ENCODE measurements at regions not wholly inside any gene's neighbourhood (a gene's known extent, or its start where the extent isn't known, plus 50 kb on each side); places are given as distances from the start of the nearest gene placed in this dataset.
A peak's percentile ranks its signal among the peaks of the same experiment; 100 is the strongest.

DNA sequence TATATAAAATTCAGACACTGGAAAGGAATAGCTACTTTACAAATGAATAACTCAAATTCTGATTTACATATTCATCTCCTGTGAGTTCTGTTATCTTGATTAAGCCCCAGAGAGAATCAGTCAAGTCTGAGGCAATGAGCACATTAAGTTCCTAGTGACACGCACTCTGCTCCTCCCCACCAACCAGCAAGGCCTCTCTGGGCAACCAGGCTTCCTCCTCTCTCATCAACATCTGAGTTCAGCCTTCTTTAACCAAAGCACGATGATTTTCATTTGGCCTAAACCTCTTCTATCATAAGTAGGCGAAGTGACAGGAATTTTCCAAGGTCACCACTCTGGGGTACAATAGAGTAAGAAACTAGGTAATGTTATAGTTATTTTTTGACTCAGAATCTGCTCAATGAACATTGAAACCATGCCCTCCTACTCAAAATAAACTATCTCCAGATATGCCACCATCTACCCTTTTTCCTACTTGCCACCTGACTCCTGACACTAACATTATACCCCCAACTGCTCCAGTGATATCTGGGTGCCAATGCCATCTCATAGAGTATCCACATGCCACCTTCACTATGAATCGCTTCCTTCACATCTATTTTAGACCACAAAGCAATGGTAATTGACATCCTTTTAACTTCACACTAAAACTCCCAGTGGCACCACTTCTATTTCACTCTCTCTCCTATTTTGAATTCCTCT is 114.8 kb downstream of the FAM76B start:
- no peak for DNase-seq
- no peak for TF ChIP-seq MAZ (IDR thresholded peaks at IDR 0.05; ENCODE audit: borderline replicate concordance, low read depth, low read length)
- no peak for TF ChIP-seq NFE2L2 (IDR thresholded peaks at IDR 0.05; ENCODE audit: low read depth, low read length)
- no peak for TF ChIP-seq CHD1 (IDR thresholded peaks at IDR 0.05; ENCODE audit: low read depth, low read length)
- TF ChIP-seq FOS (IDR thresholded peaks at IDR 0.05; ENCODE audit: low read depth, low read length): no peak
- TF ChIP-seq POLR2A (IDR thresholded peaks at IDR 0.05; ENCODE audit: low read depth, low read length): no peak
- TF ChIP-seq, protein P1, sequence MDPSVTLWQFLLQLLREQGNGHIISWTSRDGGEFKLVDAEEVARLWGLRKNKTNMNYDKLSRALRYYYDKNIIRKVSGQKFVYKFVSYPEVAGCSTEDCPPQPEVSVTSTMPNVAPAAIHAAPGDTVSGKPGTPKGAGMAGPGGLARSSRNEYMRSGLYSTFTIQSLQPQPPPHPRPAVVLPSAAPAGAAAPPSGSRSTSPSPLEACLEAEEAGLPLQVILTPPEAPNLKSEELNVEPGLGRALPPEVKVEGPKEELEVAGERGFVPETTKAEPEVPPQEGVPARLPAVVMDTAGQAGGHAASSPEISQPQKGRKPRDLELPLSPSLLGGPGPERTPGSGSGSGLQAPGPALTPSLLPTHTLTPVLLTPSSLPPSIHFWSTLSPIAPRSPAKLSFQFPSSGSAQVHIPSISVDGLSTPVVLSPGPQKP (IDR thresholded peaks at IDR 0.05; ENCODE audit: borderline replicate concordance, low read depth, low read length): no peak
- TF ChIP-seq, protein P2, sequence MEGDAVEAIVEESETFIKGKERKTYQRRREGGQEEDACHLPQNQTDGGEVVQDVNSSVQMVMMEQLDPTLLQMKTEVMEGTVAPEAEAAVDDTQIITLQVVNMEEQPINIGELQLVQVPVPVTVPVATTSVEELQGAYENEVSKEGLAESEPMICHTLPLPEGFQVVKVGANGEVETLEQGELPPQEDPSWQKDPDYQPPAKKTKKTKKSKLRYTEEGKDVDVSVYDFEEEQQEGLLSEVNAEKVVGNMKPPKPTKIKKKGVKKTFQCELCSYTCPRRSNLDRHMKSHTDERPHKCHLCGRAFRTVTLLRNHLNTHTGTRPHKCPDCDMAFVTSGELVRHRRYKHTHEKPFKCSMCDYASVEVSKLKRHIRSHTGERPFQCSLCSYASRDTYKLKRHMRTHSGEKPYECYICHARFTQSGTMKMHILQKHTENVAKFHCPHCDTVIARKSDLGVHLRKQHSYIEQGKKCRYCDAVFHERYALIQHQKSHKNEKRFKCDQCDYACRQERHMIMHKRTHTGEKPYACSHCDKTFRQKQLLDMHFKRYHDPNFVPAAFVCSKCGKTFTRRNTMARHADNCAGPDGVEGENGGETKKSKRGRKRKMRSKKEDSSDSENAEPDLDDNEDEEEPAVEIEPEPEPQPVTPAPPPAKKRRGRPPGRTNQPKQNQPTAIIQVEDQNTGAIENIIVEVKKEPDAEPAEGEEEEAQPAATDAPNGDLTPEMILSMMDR (conservative IDR thresholded peaks at IDR 0.05; ENCODE audit: low read depth, low read length): no peak
- no peaks in the 10 kb centered on the region for H3K36me3 ChIP-seq (ENCODE audit: control insufficient read depth, insufficient read depth, low read length)
- POLR2A ChIA-PET (ENCODE audit: unreplicated experiment): no interaction called here
- H3K9ac ChIP-seq (ENCODE audit: low read depth, low read length): no peak overlapping the region
- H3K4me2 ChIP-seq (ENCODE audit: low read depth, low read length): no peak overlapping the region
- H4K91ac ChIP-seq (ENCODE audit: insufficient read depth, low read depth, low read length): no peak overlapping the region; the same call in 1 of the 2 replicates
- H2BK120ac ChIP-seq (ENCODE audit: low read depth, low read length): no peak overlapping the region
- H4K8ac ChIP-seq (ENCODE audit: low read depth in 2 of 2, low read length in 2 of 2): no peak overlapping the region
- WGBS, 2 experiments (ENCODE audit: extremely low coverage in 2 of 2, insufficient read length in 1 of 2): 88% methylated on average over 1 of the region's 4 CpGs; no CpG with 5 or more reads in 1 of the 2 experiments
- H4K20me1 ChIP-seq (ENCODE audit: insufficient read depth, low read length): no peaks in the 10 kb centered on the region
- no peak overlapping the region for H2BK5ac ChIP-seq (ENCODE audit: low read depth, low read length, poor library complexity, severe bottlenecking)
- BruUV-seq (replicated peaks): no TSS peak
- no peaks in the 10 kb centered on the region for H3K9me3 ChIP-seq (ENCODE audit: control insufficient read depth, insufficient read depth, low read length)
- in situ Hi-C loops (cut with MboI; ENCODE audit: low sequenced_read_pairs) (no loop called here), intact Hi-C loops (cut with micrococcal nuclease) (no loop called here), dilution Hi-C loops (cut with HindIII; ENCODE audit: low sequenced_read_pairs, unreplicated experiment) (no loop called here)
- no peak overlapping the region for H3K4ac ChIP-seq (ENCODE audit: low read depth, low read length)
- H3K56ac ChIP-seq (ENCODE audit: extremely low read depth, insufficient read depth, low read length): no peak overlapping the region
- H3K18ac ChIP-seq (ENCODE audit: low read depth, low read length): peak overlapping the region; percentile 73
- no peak overlapping the region for H4K5ac ChIP-seq (ENCODE audit: low read depth, low read length)
- no peak overlapping the region for H2AK9ac ChIP-seq (replicated peaks; ENCODE audit: low read depth, low read length, poor library complexity)
- H3K9me1 ChIP-seq (ENCODE audit: insufficient read depth, low read length): peaks cover 3% of the 10 kb centered on the region; the same call in 1 of the 2 replicates
- peaks cover 6% of the 10 kb centered on the region for H3K4me1 ChIP-seq (ENCODE audit: control insufficient read depth, insufficient read depth, low read length)
- H3K27me3 ChIP-seq (ENCODE audit: control insufficient read depth, insufficient read depth, low read length): no peaks in the 10 kb centered on the region
- no peak overlapping the region for H2BK20ac ChIP-seq (ENCODE audit: low read depth, low read length)
- H3K27ac ChIP-seq (ENCODE audit: insufficient read depth, low read length): no peak overlapping the region
- CTCF ChIA-PET: no interaction called here
- no peak overlapping the region for H2BK15ac ChIP-seq (ENCODE audit: low read depth, low read length)
- peak overlapping the region; percentile 33; the same call in 1 of the 2 replicates for H2AK5ac ChIP-seq (ENCODE audit: low read depth, low read length)
- H2AFZ ChIP-seq (replicated peaks; ENCODE audit: low read length, poor library complexity): no peak overlapping the region
- H3K23ac ChIP-seq (ENCODE audit: low read depth, low read length): no peak overlapping the region
- ATAC-seq (ENCODE audit: low read depth): no peak
- H3K79me1 ChIP-seq (ENCODE audit: low read depth in 1 of 2, low read length in 2 of 2): no peaks in the 10 kb centered on the region
- no peak overlapping the region for H3K4me3 ChIP-seq (ENCODE audit: insufficient read depth, low read depth, low read length)
- no peak overlapping the region for H3K14ac ChIP-seq (replicated peaks; ENCODE audit: low read depth, low read length)

Data from IMR-90 (cell line).